ENCODE measurements at regions not wholly inside any gene's neighbourhood (a gene's known extent, or its start where the extent isn't known, plus 50 kb on each side); places are given as distances from the start of the nearest gene placed in this dataset.
A peak's percentile ranks its signal among the peaks of the same experiment; 100 is the strongest.
"Not testable (repeated sequence)": the region's sequence is repeated elsewhere in the genome, so short reads cannot be mapped to it uniquely, and the experiment has no call there.

- no peak for DNase-seq
- Histone ChIP-seq H3K27ac (no peak overlapping the region), H3K9me3 (peaks cover 0 to 7% (median 0%) of the 10 kb centered on the region in 4 donors), H3K36me3 (no peaks in the 10 kb centered on the region), H3K4me1 (no peaks in the 10 kb centered on the region), H3K27me3 (no peaks in the 10 kb centered on the region), H3K4me3 (no peak overlapping the region)
- intact Hi-C loops (cut with DNase I; ENCODE audit: low total_unique reads) = no loop called here
- WGBS, 5 donors = 48 to 61% (median 55%) methylated on average over 2 of the region's 2 CpGs
- TF ChIP-seq POLR2A (IDR thresholded peaks at IDR 0.05) = no peak
- no peak for TF ChIP-seq POLR2AphosphoS5 (IDR thresholded peaks at IDR 0.05)
- TF ChIP-seq CTCF (IDR thresholded peaks at IDR 0.05) = no peak
- no peak for TF ChIP-seq EP300 (IDR thresholded peaks at IDR 0.05)
Measured at GRCh38 chr3:6367171-6367570, 493.7 kb upstream of the GRM7 start.

DNA sequence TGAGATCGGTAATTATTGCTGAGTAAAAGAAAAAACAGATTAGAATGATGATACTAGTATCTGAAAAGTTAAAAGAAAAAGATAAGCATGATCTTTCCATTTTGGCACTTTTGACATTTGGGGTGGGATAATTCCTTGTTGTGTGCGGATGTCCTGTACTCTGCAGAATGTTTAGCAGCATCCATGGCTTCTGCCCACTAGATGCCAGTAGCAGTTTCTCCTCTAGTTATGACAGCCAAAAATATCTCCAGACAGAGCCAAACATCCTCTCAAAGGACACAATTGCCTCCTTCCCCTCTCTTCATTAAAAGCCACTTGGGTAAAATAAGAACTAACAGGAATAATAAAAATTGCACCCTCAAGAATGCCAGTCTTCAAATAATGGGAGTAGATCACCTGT, 468.8 kb upstream of the GRM7 start:
- no peak for DNase-seq
- intact Hi-C loops (cut with DNase I; ENCODE audit: low total_unique reads) = no loop called here
- Histone ChIP-seq H3K36me3 (no peaks in the 10 kb centered on the region), H3K9me3 (no peaks in the 10 kb centered on the region), H3K4me3 (no peak overlapping the region), H3K4me1 (no peaks in the 10 kb centered on the region), H3K27ac (no peak overlapping the region), H3K27me3 (no peaks in the 10 kb centered on the region)
- TF ChIP-seq CTCF (IDR thresholded peaks at IDR 0.05) (no peak), EP300 (IDR thresholded peaks at IDR 0.05) (no peak), POLR2A (IDR thresholded peaks at IDR 0.05) (no peak), POLR2AphosphoS5 (IDR thresholded peaks at IDR 0.05) (no peak)
- WGBS, 5 donors = 85 to 92% (median 90%) methylated on average over 2 of the region's 2 CpGs

GRCh38 chr3:6394944-6395343, 466.0 kb upstream of the GRM7 start:
- Histone ChIP-seq H3K9me3 (no peaks in the 10 kb centered on the region), H3K4me1 (no peaks in the 10 kb centered on the region), H3K27ac (no peak overlapping the region), H3K4me3 (no peak overlapping the region), H3K27me3 (no peaks in the 10 kb centered on the region), H3K36me3 (no peaks in the 10 kb centered on the region)
- no peak for DNase-seq
- WGBS, 5 donors = 32 to 88% (median 78%) methylated on average over 2 of the region's 2 CpGs; no CpG with 5 or more reads in 1 of the 5 donors
- intact Hi-C loops (cut with DNase I; ENCODE audit: low total_unique reads) = no loop called here
- no peak for TF ChIP-seq CTCF (IDR thresholded peaks at IDR 0.05)
- no peak for TF ChIP-seq POLR2A (IDR thresholded peaks at IDR 0.05)
- TF ChIP-seq EP300 (IDR thresholded peaks at IDR 0.05) = no peak
- no peak for TF ChIP-seq POLR2AphosphoS5 (IDR thresholded peaks at IDR 0.05)

DNA sequence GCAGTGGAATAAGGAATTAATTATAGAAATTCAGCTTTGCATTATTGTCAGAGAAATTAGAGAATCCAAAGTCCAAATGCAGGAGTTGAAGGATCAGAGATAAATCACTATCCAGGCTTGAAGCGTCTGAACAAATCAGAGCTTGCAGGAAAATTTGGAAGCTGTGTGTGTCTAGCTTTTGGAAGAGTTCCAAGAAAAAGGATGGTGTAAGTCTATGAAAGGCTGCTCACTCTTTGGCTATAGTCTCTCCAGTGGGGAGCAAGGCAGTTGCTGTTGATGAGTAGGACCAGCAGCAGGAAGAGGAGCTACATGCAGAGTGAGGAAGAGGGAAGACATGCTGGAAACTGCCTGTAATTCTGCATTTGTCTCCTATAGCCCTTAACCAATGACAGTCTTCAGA, 464.3 kb upstream of the GRM7 start:
- no peak overlapping the region for H3K4me3 ChIP-seq
- no peaks in the 10 kb centered on the region for H3K9me3 ChIP-seq
- intact Hi-C loops (cut with DNase I; ENCODE audit: low total_unique reads) = no loop called here
- 36 to 70% (median 50%) methylated on average over 1 of the region's 1 CpG for WGBS, 5 donors
- no peaks in the 10 kb centered on the region for H3K36me3 ChIP-seq
- H3K27me3 ChIP-seq = no peaks in the 10 kb centered on the region
- DNase-seq = peak in 1 of 2 donors; percentile 8
- H3K4me1 ChIP-seq = no peaks in the 10 kb centered on the region
- no peak overlapping the region for H3K27ac ChIP-seq
- no peak for TF ChIP-seq CTCF (IDR thresholded peaks at IDR 0.05)
- no peak for TF ChIP-seq EP300 (IDR thresholded peaks at IDR 0.05)
- no peak for TF ChIP-seq POLR2A (IDR thresholded peaks at IDR 0.05)

DNA sequence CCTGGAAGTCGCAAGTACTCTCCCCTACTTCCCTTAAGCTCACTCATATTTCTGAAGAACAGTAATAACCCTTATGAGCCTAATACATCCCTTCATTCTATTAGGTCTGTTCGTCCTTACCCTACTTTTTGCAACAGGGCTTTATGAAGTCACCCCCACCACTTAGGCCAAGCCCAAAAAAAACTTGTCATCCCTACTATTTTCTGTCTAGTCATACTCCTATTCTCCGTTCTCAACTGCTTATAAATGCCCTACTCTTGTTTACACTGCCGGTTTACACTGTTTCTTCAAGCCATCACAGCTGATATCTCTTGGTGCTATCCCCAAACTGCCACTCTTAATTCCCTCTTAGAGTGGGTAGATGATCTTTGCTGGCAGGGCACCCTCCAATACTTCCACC, 458.2 kb upstream of the GRM7 start:
- H3K36me3 ChIP-seq; intact Hi-C loops (cut with DNase I; ENCODE audit: low total_unique reads); DNase-seq; H3K4me3 ChIP-seq; H3K27me3 ChIP-seq; H3K27ac ChIP-seq; H3K4me1 ChIP-seq: not testable (repeated sequence)
- H3K9me3 ChIP-seq = peaks cover 0 to 13% (median 4%) of the 10 kb centered on the region in 4 donors
- WGBS, 5 donors = 71 to 86% (median 79%) methylated on average over 4 of the region's 4 CpGs

GRCh38 chr3:6406923-6407322, 454.0 kb upstream of the GRM7 start:
- H3K4me1 ChIP-seq; H3K27ac ChIP-seq; intact Hi-C loops (cut with DNase I; ENCODE audit: low total_unique reads); H3K27me3 ChIP-seq; H3K36me3 ChIP-seq; H3K4me3 ChIP-seq; DNase-seq: not testable (repeated sequence)
- 80 to 86% (median 82%) methylated on average over 4 of the region's 4 CpGs for WGBS, 5 donors
- H3K9me3 ChIP-seq = peaks cover 0 to 13% (median 4%) of the 10 kb centered on the region in 4 donors

Data from stomach (tissue), 8 donors.